Ishikawa (cell line): ENCODE measurements at regions not wholly inside any gene's neighbourhood (a gene's known extent, or its start where the extent isn't known, plus 50 kb on each side); places are given as distances from the start of the nearest gene placed in this dataset.

ENCODE experiments used
- CEBPB ChIP-seq: IDR thresholded peaks from 2 replicates; pipeline ENCODE4 v1.6.1; 2012
- CREB1 ChIP-seq: IDR thresholded peaks from 2 replicates; pipeline ENCODE4 v1.6.1; 2012; ENCODE audit warnings: low read depth
- EGR1 ChIP-seq: IDR thresholded peaks from 2 replicates; pipeline ENCODE4 v1.6.1; 2012
- EP300 ChIP-seq: IDR thresholded peaks from 2 replicates; pipeline ENCODE4 v1.6.1; 2012; ENCODE audit warnings: borderline replicate concordance
- FOXM1 ChIP-seq: IDR thresholded peaks from 2 replicates; pipeline ENCODE4 v1.6.1; 2012; ENCODE audit warnings: low read depth, borderline replicate concordance
- NFIC ChIP-seq: IDR thresholded peaks from 2 replicates; pipeline ENCODE4 v1.6.1; 2012
- RAD21 ChIP-seq: IDR thresholded peaks from 2 replicates; pipeline ENCODE4 v1.6.1; 2012; ENCODE audit warnings: low read depth
- TAF1 ChIP-seq: IDR thresholded peaks from 2 replicates; pipeline ENCODE4 v1.6.1; 2012; ENCODE audit warnings: low read depth, mild to moderate bottlenecking
- TCF12 ChIP-seq: IDR thresholded peaks from 2 replicates; pipeline ENCODE4 v1.6.1; 2012; ENCODE audit warnings: low read depth
- YY1 ChIP-seq: IDR thresholded peaks from 2 replicates; pipeline ENCODE4 v1.6.1; 2012; ENCODE audit warnings: low read depth
- ZBTB7A ChIP-seq: IDR thresholded peaks from 2 replicates; pipeline ENCODE4 v1.6.1; 2012; ENCODE audit warnings: low read depth
- TF ChIP-seq, protein P1 (sequence below): IDR thresholded peaks from 2 replicates; pipeline ENCODE4 v1.6.1; 2012; ENCODE audit warnings: low read depth, mild to moderate bottlenecking
- TF ChIP-seq, protein P2 (sequence below): IDR thresholded peaks from 2 replicates; pipeline ENCODE4 v1.6.1; 2012
- TF ChIP-seq, protein P3 (sequence below): IDR thresholded peaks from 2 replicates; pipeline ENCODE4 v1.6.1; 2012

DNA sequence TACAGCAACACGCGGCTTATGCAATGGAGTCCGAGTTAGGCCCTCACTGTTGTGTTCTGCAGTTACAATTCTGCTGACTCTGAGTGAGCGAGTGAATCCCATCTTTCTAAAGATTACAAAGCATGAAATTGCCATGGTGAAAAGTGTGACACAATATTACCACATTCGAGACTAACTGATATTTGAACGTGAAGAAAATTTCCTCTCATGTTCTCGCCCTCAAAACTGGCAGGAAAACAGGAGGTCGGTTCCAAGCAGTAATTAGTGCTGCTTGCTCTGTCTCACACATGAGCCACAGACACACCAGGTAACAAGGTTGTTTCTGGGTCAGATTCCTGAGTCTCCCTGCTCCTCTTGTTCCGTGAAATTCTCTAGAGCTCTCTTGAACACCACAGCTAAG, 93.7 kb upstream of the RIOK3 start:
- TF ChIP-seq, protein P1, sequence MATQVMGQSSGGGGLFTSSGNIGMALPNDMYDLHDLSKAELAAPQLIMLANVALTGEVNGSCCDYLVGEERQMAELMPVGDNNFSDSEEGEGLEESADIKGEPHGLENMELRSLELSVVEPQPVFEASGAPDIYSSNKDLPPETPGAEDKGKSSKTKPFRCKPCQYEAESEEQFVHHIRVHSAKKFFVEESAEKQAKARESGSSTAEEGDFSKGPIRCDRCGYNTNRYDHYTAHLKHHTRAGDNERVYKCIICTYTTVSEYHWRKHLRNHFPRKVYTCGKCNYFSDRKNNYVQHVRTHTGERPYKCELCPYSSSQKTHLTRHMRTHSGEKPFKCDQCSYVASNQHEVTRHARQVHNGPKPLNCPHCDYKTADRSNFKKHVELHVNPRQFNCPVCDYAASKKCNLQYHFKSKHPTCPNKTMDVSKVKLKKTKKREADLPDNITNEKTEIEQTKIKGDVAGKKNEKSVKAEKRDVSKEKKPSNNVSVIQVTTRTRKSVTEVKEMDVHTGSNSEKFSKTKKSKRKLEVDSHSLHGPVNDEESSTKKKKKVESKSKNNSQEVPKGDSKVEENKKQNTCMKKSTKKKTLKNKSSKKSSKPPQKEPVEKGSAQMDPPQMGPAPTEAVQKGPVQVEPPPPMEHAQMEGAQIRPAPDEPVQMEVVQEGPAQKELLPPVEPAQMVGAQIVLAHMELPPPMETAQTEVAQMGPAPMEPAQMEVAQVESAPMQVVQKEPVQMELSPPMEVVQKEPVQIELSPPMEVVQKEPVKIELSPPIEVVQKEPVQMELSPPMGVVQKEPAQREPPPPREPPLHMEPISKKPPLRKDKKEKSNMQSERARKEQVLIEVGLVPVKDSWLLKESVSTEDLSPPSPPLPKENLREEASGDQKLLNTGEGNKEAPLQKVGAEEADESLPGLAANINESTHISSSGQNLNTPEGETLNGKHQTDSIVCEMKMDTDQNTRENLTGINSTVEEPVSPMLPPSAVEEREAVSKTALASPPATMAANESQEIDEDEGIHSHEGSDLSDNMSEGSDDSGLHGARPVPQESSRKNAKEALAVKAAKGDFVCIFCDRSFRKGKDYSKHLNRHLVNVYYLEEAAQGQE, result no peak
- TF ChIP-seq ZBTB7A (no peak), TAF1 (no peak), YY1 (no peak), FOXM1 (no peak), EP300 (no peak), CEBPB (no peak), RAD21 (no peak), EGR1 (no peak), NFIC (no peak), CREB1 (no peak), TCF12 (no peak)
- TF ChIP-seq, protein P2, sequence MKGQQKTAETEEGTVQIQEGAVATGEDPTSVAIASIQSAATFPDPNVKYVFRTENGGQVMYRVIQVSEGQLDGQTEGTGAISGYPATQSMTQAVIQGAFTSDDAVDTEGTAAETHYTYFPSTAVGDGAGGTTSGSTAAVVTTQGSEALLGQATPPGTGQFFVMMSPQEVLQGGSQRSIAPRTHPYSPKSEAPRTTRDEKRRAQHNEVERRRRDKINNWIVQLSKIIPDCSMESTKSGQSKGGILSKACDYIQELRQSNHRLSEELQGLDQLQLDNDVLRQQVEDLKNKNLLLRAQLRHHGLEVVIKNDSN, result no peak
- TF ChIP-seq, protein P3, sequence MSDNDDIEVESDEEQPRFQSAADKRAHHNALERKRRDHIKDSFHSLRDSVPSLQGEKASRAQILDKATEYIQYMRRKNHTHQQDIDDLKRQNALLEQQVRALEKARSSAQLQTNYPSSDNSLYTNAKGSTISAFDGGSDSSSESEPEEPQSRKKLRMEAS, result no peak
